Activated gamma-delta T cell (primary cell): ENCODE measurements at regions not wholly inside any gene's neighbourhood (a gene's known extent, or its start where the extent isn't known, plus 50 kb on each side); places are given as distances from the start of the nearest gene placed in this dataset.
"Not testable (repeated sequence)": the region's sequence is repeated elsewhere in the genome, so short reads cannot be mapped to it uniquely, and the experiment has no call there.

Source experiments
- DNase-seq: peaks from one replicate; lab custom pipeline; 2025; lab: John Stamatoyannopoulos, UW

- DNase-seq: no peak
Observed at GRCh38 chr5:163695830-163696578, 190.6 kb downstream of the MAT2B start.

- DNase-seq: no peak
Observed at GRCh38 chr5:163696579-163696887, 191.1 kb downstream of the MAT2B start.

DNA sequence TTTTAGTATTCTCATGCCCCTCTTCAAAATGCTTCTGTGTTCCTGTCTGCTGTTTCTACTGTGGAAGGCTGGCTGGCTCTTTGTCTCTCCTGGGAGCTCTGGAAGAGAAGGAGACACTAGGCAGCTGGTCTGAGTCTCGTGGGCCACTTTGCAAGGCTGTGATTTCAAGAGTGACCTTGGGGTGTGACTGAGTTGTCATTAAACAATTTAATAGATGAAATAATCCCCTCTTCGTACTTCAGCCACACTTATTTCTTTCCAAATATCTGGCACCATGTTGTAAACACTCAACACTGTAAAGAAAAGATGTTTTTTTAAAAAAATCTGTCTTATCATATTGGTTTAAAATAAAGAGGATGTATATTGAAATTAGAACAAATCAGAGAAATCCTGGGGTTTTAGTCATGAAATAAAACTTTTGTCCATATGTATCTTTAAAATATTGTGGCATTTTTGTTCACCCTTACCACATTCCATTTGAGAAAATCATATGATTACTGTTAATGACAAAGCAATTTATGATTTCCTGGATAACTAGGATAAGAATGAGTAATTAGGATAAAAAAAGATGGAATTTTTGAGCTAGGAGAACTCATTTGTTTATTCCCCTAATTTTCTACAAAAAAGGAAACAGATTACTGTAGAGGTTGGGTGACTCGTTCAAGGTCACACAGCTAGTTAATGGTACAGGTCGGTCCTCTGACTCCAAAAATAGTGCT is 200.8 kb downstream of the MAT2B start:
- DNase-seq: no peak

DNA sequence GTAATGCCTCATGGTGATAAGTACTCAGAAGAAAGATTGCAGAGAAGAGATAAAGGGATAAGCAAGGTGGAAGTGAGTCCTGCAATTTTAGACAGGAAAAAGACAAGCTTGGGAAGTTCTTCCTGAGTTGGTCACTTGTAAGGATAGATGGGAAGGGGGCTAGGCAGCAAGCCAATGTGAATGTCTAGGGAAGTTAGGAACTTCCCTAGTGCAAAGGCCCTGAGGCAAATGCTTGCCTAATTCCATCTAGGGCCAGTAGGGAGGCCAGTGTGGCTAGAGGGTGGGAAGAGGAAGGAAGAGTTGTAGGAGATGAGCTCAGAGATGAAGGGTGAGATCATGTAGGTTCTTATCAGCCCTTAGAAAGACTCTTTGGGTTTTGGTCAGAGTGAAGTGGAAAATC is 206.6 kb downstream of the MAT2B start:
- no peak for DNase-seq

- DNase-seq: no peak
Observed at GRCh38 chr5:163718272-163718671, 212.9 kb downstream of the MAT2B start.

DNA sequence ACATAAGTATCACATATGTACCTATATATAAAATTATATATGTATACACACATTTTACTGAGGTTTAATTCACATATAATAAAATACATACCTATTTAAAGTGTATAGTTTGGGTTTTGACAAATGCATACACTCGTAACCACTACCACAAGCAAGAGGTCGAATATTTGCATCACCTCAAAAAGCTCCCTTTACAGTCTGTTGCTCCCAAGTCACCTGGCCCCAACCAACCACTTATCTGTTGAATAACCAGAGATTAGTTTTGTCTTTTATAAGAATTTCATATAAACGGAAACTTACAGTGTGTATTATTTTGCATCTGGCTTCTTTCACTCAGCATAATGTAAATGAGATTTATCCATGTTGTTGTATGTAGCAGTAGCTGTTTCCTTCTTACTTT is 218.9 kb downstream of the MAT2B start:
- no peak for DNase-seq

DNA sequence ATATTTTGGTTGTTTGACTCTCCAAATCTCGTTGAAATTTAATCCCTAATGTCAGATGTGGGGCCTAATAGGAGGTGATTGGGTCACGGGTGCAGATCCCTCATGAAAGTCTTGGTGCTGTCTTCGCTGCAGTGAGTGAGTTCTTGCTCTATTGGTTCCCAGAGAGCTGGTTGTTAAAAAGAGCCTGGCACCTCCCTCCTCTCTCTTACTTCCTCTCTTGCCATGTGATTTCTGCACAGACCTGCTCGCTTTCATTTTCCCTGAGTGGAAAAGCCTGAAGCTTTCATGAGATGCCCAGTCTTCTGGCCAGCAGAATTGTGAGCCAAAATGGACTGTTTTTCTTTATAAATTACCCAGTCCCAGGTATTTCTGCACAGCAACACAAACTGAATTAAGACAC is 221.6 kb downstream of the MAT2B start:
- no peak for DNase-seq

GRCh38 chr5:163730206-163730756 is 224.9 kb downstream of the MAT2B start:
- no peak for DNase-seq

- DNase-seq: no peak
Observed at GRCh38 chr5:163731256-163731655, 225.8 kb downstream of the MAT2B start.

DNA sequence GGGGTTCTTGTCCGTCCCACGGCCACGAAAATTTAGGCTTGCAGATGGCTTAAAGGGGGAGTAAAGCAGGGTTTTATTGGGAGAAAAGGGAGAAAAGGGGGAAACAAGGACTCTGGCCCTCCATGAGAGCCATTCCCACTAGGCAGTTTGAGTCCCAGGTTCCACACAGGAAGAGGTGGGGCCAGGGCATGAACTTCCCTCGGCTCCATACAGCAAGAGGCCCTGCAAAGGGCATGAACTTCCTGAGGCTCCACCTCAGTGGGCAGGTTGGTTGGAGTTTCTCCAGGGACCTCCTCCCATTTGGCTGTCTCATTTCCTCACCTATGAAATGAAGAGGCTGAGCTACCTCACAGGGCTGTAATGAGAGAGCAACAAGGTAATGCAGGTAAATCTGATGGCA is 229.7 kb downstream of the MAT2B start:
- DNase-seq: no peak

- DNase-seq: no peak
Observed at GRCh38 chr5:163747586-163747985, 242.2 kb downstream of the MAT2B start.

GRCh38 chr5:163748934-163749333 is 243.5 kb downstream of the MAT2B start:
- no peak for DNase-seq

- not testable (repeated sequence) for DNase-seq
Observed at GRCh38 chr5:163750415-163750814, 245.0 kb downstream of the MAT2B start.

DNA sequence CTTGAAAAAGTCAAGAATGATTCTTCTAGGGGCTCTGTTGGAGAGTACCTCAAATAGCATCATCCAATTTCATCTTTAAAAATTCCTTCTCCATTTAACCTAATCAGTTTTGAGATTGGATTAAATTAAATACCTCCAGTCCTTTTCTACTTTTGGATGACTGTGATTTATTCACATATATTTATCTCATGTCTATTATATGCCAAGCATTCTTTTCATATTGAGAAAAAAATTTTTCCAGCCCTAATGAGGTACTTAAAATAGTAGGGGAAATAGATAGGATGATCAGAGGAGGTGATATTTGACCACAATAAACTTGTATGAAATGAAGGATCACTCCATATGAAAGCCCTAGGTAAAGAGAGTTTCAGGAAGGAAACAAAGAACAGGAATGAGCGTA is 250.1 kb downstream of the MAT2B start:
- no peak for DNase-seq

GRCh38 chr5:163756170-163756569 is 250.8 kb downstream of the MAT2B start:
- no peak for DNase-seq

DNA sequence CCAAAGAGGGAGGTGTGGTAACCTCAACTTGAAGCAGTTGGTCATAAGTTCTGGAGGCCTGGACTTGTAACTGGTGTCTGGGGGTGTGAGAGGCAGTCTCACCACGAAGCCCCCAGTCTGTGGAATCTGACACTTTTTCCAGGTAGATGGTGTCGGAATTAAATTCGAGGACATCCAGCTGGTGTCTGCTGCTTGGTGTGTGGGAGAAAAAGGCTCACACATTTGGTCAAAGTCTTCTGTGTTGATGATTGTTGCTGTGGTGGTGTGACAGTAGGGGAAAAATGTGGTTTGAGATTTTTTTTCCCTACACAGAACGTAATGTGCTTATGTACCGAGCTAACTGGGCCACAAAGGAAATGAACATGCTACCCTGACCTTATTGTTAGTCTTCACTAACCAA is 251.9 kb downstream of the MAT2B start:
- DNase-seq: no peak

- no peak for DNase-seq
Observed at GRCh38 chr5:163758283-163758711, 252.9 kb downstream of the MAT2B start.

GRCh38 chr5:163759000-163759704 is 253.7 kb downstream of the MAT2B start:
- DNase-seq: no peak

DNA sequence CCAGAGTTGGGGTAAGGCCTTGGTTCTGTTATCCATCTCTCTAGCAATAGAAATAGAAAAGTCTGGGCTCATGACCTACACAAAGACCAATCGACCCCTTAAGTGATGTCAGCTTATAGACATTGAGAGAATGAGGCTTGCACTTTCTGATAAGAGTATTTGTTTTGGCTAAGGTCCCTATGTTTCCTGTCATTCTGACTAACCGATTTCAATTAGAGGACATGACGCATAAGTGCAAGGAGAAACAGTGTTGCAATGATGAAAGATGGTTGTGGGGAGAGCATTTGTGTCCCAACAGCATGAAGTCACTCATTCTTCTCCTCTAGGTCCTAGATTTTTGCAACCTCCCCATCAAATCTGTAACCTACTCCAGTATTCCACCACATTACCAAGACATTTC is 255.1 kb downstream of the MAT2B start:
- DNase-seq: no peak

DNA sequence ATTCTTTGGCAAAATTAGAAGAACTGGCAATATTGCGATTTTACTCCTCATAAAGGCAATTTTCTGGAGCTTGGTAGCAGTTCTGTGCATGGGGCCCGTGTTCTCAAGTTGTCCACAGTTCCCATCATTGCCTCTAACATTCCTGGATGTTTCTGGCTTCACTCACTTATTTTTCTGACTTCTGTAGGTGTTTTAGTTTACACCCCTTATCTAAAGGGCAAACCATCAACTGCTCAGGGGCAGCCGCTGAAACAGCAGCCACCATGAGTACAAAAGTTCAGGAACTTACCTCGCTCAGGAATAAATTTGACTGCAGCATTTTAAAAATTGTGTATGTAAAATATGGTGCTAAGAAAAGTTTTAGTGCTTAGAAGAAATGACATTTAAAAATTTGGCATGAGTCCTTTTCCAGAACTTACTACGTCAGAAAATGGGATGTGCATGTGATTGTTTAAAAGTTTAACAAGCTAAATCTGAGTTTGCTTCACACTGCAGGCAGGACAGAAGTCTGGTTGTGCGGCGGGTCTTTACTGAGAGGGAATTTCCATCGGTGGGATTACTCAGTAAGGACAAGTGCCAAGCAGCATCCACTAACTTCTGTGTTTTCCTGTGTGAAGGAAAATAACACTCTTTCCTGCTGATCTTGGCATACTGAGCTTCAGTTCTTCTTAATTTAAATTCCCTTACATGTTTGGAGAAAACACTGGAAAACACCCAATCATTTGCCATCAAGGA is 261.7 kb downstream of the MAT2B start:
- DNase-seq: no peak

GRCh38 chr5:163770625-163771024 is 265.2 kb downstream of the MAT2B start:
- DNase-seq: no peak

GRCh38 chr5:163772241-163772640 is 266.8 kb downstream of the MAT2B start:
- DNase-seq: no peak
